WTC11 (cell line): ENCODE measurements at regions not wholly inside any gene's neighbourhood (a gene's known extent, or its start where the extent isn't known, plus 50 kb on each side); places are given as distances from the start of the nearest gene placed in this dataset.

Source experiments
- ATAC-seq: fragments of 200-7000 bp; cut with Tn5 transposase; 2 replicates; pipeline ENCODE4 v1.10.0; 2021; ENCODE audit warnings: mild to moderate bottlenecking, moderate library complexity
- CTCF ChIA-PET: fragments of 300-600 bp; sonication (Branson Sonifier 250); formaldehyde crosslinking; loops from one replicate; lab custom pipeline; 2021; ENCODE audit warnings: antibody characterized with exemption; lab: Charles Lee
- POLR2A ChIA-PET: fragments of 350-600 bp; sonication (Branson Sonifier 250); formaldehyde crosslinking; loops from one replicate; lab custom pipeline; 2021; ENCODE audit warnings: antibody characterized with exemption; lab: Charles Lee
- DNase-seq: peaks from one replicate; pipeline ENCODE4 v3.0.0; 2021; ENCODE audit warnings: low spot score
- H3K27ac Mint-ChIP-seq: 2 replicates; pipeline ENCODE4 v1.8.0; 2021; ENCODE audit warnings: mixed read lengths
- H3K27me3 Mint-ChIP-seq: 2 replicates; pipeline ENCODE4 v1.8.0; 2021; ENCODE audit warnings: low read depth, mild to moderate bottlenecking, moderate library complexity, mixed read lengths
- H3K36me3 Mint-ChIP-seq: 2 replicates; pipeline ENCODE4 v1.8.0; 2021; ENCODE audit warnings: mixed read lengths
- H3K4me1 Mint-ChIP-seq: 2 replicates; pipeline ENCODE4 v1.8.0; 2022; ENCODE audit warnings: mixed read lengths
- H3K4me3 Mint-ChIP-seq: 2 replicates; pipeline ENCODE4 v1.8.0; 2021; ENCODE audit warnings: mild to moderate bottlenecking, moderate library complexity, mixed read lengths
- H3K9me3 Mint-ChIP-seq: 2 replicates; pipeline ENCODE4 v1.8.0; 2021; ENCODE audit warnings: mixed read lengths
- AR ChIP-seq: fragments of 250-450 bp; sonication (Bioruptor Pico); IDR thresholded peaks from 2 replicates; pipeline ENCODE4 v1.9.0; 2021; ENCODE audit warnings: mild to moderate bottlenecking
- ATF2 ChIP-seq: sonication (generic); formaldehyde crosslinking; IDR thresholded peaks from 2 replicates; pipeline ENCODE4 v1.8.1; 2022; ENCODE audit warnings: low read depth, missing genetic modification reagents, borderline replicate concordance
- ATF3 ChIP-seq: sonication (generic); formaldehyde crosslinking; conservative IDR thresholded peaks from 2 replicates; pipeline ENCODE4 v1.8.1; 2022; ENCODE audit warnings: mild to moderate bottlenecking, missing genetic modification reagents
- CTCF ChIP-seq: fragments of 200-600 bp; IDR thresholded peaks from 2 replicates; pipeline ENCODE4 v1.8.0; 2022; ENCODE audit warnings: antibody characterized with exemption
- E2F1 ChIP-seq: sonication (generic); formaldehyde crosslinking; IDR thresholded peaks from 2 replicates; pipeline ENCODE4 v1.8.0; 2022; ENCODE audit warnings: mild to moderate bottlenecking, missing genetic modification reagents
- ESRRA ChIP-seq: sonication (generic); formaldehyde crosslinking; IDR thresholded peaks from 2 replicates; pipeline ENCODE4 v1.8.1; 2022; ENCODE audit warnings: mild to moderate bottlenecking, missing genetic modification reagents, borderline replicate concordance
- ETV6 ChIP-seq: sonication (generic); formaldehyde crosslinking; IDR thresholded peaks from 2 replicates; pipeline ENCODE4 v1.8.1; 2022; ENCODE audit warnings: mild to moderate bottlenecking, missing genetic modification reagents
- GRHL2 ChIP-seq: fragments of 250-450 bp; sonication (Bioruptor Pico); IDR thresholded peaks from 2 replicates; pipeline ENCODE4 v1.8.0; 2022; ENCODE audit warnings: mild to moderate bottlenecking, moderate library complexity; ENCODE audit not compliant: insufficient replicate concordance, severe bottlenecking
- HMGA2 ChIP-seq: fragments of 250-450 bp; sonication (Bioruptor Pico); IDR thresholded peaks from 2 replicates; pipeline ENCODE4 v1.4.0; 2021; ENCODE audit warnings: mild to moderate bottlenecking, moderate library complexity
- MYBL2 ChIP-seq: sonication (generic); formaldehyde crosslinking; IDR thresholded peaks from 2 replicates; pipeline ENCODE4 v1.8.1; 2023; ENCODE audit warnings: mild to moderate bottlenecking, moderate library complexity, missing genetic modification reagents
- NFATC4 ChIP-seq: fragments of 250-450 bp; sonication (Bioruptor Pico); IDR thresholded peaks from 2 replicates; pipeline ENCODE4 v1.9.0; 2021; ENCODE audit warnings: mild to moderate bottlenecking
- SP1 ChIP-seq: sonication (generic); formaldehyde crosslinking; conservative IDR thresholded peaks from 2 replicates; pipeline ENCODE4 v1.8.1; 2022; ENCODE audit warnings: missing genetic modification reagents
- USF1 ChIP-seq: sonication (generic); formaldehyde crosslinking; IDR thresholded peaks from 2 replicates; pipeline ENCODE4 v1.8.0; 2022; ENCODE audit warnings: mild to moderate bottlenecking, missing genetic modification reagents
- ZBTB43 ChIP-seq: sonication (generic); formaldehyde crosslinking; IDR thresholded peaks from 2 replicates; pipeline ENCODE4 v1.8.1; 2023; ENCODE audit warnings: mild to moderate bottlenecking, missing genetic modification reagents
- ZNF263 ChIP-seq: sonication (generic); formaldehyde crosslinking; IDR thresholded peaks from 2 replicates; pipeline ENCODE4 v1.8.1; 2022; ENCODE audit warnings: low read depth, mild to moderate bottlenecking, moderate library complexity, missing genetic modification reagents
- ZNF396 ChIP-seq: fragments of 250-450 bp; sonication (Bioruptor Pico); IDR thresholded peaks from 2 replicates; pipeline ENCODE4 v1.8.0; 2021; ENCODE audit warnings: mild to moderate bottlenecking, moderate library complexity, borderline replicate concordance
- ZNF423 ChIP-seq: fragments of 250-450 bp; sonication (Bioruptor Pico); IDR thresholded peaks from 2 replicates; pipeline ENCODE4 v2.1.2; 2022; ENCODE audit warnings: mild to moderate bottlenecking, moderate library complexity

GRCh38 chr10:123306290-123306689 lies 152.1 kb downstream of the BUB3 start:
- H3K4me1 Mint-ChIP-seq = peaks cover 25% of the 10 kb centered on the region
- TF ChIP-seq GRHL2 (CRISPR knock-in tag) (no peak), ATF3 (CRISPR knock-in tag) (no peak), ZNF396 (CRISPR knock-in tag) (no peak), HMGA2 (CRISPR knock-in tag) (no peak), ATF2 (CRISPR knock-in tag) (no peak), CTCF (no peak), ZBTB43 (CRISPR knock-in tag) (no peak), AR (CRISPR knock-in tag) (no peak), ZNF423 (no peak), MYBL2 (CRISPR knock-in tag) (no peak), USF1 (CRISPR knock-in tag) (no peak), ETV6 (CRISPR knock-in tag) (no peak), ESRRA (CRISPR knock-in tag) (no peak), ZNF263 (no peak)
- peaks cover 21% of the 10 kb centered on the region for H3K9me3 Mint-ChIP-seq
- H3K36me3 Mint-ChIP-seq = peaks cover 21% of the 10 kb centered on the region
- H3K27ac Mint-ChIP-seq = no peak overlapping the region
- ChIA-PET CTCF (interaction anchor here (0.9 to 1.7 kb wide), 2 partner anchors 22 to 31 kb away, joined by 3 to 4 read pairs; no protein-coding TSS in a partner anchor), POLR2A (no interaction called here)
- DNase-seq = no peak
- H3K4me3 Mint-ChIP-seq = no peak overlapping the region
- H3K27me3 Mint-ChIP-seq = no peaks in the 10 kb centered on the region; the same call in 1 of the 2 replicates
- ATAC-seq = no peak

GRCh38 chr10:123309731-123310130 lies 155.5 kb downstream of the BUB3 start:
- ATAC-seq (peak; percentile 58), DNase-seq (no peak)
- Mint-ChIP-seq H3K27ac (no peak overlapping the region), H3K27me3 (no peaks in the 10 kb centered on the region), H3K4me1 (peaks cover 11% of the 10 kb centered on the region), H3K4me3 (no peak overlapping the region), H3K9me3 (no peaks in the 10 kb centered on the region), H3K36me3 (no peaks in the 10 kb centered on the region)
- POLR2A ChIA-PET = no interaction called here
- CTCF ChIA-PET = interaction anchor here (0.6 kb wide), 1 partner anchor 9 kb away, joined by 3 read pairs; no protein-coding TSS in a partner anchor
- TF ChIP-seq NFATC4 (CRISPR knock-in tag) (no peak), E2F1 (CRISPR knock-in tag) (no peak), SP1 (no peak), ZBTB43 (CRISPR knock-in tag) (no peak)
